HG02884 (cell line): ENCODE measurements at regions not wholly inside any gene's neighbourhood (a gene's known extent, or its start where the extent isn't known, plus 50 kb on each side); places are given as distances from the start of the nearest gene placed in this dataset.
A peak's percentile ranks its signal among the peaks of the same experiment; 100 is the strongest.

Experiments
- ATAC-seq: cut with Tn5 transposase; IDR thresholded peaks from one replicate; pipeline ENCODE4 v1.9.1; 2021; ENCODE audit warnings: mild to moderate bottlenecking, moderate library complexity; ENCODE audit not compliant: unreplicated experiment

DNA sequence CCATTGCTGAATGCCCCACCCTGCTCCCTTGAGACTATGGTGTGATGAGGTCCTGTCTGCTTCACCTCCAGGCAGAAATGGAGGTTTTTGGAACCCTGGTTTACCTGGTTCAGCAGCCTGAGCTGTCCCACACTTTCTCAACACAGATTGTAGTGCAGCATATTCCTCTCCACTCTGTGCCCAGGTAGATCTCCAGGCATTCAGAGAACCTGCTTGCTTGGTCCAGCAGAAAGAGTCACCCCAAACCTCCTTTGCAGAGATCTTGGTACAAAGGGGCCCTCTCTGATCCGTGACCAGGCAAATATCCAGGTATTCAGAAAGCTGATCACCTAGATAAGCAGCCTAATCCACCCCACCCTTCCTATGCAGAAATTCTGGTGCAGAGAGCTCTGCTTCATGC is 1288.2 kb upstream of the CRIM1 start:
- ATAC-seq, result no peak

DNA sequence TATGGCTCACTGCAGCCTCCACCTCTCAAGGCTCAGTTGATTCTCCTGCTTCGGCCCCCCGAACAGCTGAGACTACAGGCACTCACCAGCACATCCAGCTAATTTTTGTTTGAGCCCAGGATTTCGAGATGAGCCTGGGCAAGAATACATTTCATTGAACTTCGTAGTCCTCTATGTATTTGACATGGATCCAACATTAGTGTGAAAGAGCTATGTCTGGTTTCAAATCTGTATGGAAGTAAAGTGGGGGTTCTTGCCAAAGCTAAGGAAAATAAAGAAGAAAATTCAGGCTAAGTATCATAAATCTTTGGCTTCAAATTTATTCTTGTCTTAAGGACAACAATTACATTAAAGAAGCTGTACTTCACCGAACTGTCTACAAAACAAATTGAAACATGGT is 1291.7 kb upstream of the CRIM1 start:
- ATAC-seq, result no peak

DNA sequence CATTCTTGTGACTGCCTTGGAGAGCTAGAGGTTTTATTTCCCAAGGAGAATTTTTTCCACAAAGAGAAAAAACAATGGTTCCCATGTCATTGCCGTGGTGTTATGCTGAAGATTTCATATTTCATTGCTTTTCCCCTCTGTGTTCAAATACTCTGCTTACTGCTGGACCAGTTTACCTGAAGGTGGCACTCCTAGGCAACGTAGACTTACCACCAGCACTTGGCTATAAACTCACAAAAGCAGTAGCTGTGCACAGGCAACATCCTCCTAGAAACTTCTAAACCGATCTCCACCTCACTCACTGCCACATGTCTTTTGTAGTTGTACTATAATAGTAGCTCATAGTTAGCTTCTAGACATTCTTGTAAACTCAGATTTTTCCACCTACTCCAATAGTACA is 1319.7 kb upstream of the CRIM1 start:
- no peak for ATAC-seq

DNA sequence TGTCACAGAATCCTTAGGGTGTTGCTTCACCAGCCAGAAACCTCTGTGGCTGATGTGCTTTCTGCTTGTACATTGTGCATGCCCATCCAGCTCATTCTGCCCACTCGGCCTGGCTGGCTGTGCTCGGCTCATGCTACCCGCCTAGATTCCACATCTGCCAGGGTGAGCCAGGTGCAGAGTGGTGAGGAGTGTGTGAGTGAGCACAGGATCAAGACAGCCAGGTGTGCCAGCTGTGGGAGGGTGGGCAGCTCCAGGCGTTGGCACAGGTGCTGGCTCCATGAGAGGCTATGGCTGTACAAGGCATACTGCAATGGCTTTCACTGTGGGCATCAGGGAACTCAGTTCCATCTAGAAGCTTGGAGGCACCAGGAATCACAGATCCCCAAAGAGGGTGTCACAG is 1321.8 kb upstream of the CRIM1 start:
- no peak for ATAC-seq

DNA sequence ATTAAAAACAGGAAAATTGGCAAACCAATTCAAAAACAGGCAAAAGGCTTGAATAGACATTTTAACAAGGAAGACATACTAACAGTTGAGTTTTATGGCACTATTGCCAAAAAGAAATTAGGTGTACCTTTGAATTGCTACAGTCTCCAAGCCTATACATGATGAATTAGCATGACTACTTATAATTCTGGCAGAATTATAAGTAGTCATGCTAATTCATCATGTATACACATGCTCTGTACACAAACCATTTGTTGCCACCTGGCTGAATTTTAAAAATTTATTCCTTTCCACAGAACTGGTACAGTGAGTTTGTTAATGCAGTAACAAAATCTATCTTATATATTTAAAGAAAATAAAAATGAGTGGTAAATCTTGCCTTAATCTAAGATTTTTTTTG is 1332.0 kb upstream of the CRIM1 start:
- no peak for ATAC-seq

DNA sequence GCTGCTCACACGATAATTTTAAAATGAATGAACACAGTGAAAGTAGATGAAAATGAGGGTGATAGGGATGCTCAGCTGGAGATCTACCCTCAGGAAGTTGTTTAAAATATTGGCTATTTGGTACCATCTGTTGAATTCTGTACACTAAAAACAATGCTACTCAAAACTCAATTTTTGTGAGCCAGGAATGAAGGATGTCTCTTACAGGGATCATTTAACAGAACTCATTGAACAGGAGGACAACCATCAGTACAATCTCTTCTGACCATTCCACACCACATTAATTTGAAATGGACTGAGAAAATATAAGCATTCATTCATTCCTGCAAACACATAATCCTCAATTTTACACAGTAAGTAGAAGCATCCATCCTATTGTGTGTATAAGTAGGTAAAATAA is 1355.1 kb upstream of the CRIM1 start:
- no peak for ATAC-seq

DNA sequence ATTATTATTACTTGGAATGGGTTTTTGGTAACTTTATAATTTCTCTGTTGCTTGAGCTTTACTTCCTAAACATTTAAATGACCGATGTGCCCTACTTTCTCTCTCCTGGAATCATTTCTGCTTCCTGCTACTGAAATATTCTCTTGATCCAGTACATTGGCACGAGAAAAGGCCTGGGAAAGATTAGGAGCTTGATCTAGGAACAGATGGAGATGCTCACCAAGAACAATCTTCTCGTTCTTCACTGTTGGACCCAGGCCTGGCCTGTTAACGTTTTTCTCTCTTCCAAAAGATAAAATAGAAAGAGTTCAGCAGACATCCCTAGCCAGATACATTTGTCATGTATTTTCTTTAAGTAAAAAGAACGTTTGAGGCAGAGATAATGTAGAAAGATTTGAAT is 1356.8 kb upstream of the CRIM1 start:
- ATAC-seq, result no peak

DNA sequence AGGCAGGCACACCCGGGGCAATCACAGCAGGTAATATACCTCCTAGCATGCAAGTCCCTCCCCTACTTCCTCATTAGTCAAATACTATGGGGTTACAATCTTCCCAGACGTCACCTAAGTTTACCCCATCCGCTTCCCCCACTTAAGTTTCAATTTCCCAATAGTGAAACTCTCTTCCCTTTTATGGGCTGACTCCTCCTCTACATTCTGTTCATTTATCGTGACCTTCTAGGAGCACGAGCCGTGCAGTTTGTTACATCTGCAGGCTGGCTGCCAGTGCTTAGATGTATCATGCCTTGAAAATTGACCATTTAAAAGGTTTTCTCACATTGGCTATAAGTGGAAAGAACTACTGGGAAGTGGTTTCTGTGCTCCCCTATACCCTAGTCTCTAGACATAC is 1357.8 kb upstream of the CRIM1 start:
- no peak for ATAC-seq

DNA sequence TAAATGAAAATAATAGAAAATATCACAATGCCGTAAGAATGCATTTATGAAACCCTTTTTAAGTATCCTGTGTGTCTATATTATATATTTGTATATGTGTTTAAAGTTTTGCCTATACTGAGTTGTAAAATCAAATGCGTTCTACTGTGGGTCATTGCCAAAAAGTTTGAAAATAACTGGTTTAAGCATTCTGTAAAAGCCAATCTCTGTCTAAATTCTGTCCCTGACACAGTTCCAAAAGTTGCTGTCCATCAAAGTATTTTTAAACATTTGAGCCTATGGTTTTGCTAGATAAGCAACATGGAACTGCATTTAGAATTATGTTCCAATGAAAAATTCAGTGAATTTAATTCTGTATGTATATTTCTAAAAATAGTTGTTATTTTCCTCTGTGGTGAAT is 1360.4 kb upstream of the CRIM1 start:
- ATAC-seq, result no peak

DNA sequence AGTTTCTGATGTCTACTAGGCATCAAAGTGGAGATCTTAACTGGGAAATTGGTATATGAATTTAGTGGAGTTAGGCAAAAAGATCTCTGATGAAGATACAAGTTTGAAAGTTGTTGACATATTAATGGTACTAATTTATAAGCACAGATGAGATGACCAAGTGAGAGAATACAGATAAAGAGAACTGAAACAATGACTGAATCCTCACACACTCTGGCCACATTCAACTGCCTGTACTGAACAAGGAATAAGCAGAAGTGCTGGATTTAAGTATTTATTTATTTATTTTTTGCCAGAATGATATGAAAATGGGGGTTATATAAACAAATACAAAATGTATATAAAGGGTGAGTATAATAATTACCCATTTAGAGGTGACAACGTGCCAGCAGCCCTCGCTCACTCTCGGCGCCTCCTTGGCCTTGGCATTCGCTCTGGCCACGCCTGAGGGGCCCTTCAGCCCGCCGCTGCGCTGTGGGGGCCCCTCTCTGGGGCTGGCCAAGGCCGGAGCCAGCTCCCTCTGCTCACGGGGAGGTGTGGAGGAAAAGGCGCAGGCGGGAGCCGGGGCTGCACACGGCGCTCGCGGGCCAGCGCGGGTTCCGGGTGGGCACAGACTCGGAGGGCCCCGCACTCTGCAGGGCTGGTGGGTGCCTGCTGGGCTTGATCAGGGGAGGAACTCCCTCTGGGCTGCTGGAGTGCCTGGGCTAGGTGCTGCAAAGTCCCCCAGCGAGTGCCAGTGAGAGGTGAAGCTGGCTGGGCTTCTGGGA is 1363.9 kb upstream of the CRIM1 start:
- no peak for ATAC-seq

DNA sequence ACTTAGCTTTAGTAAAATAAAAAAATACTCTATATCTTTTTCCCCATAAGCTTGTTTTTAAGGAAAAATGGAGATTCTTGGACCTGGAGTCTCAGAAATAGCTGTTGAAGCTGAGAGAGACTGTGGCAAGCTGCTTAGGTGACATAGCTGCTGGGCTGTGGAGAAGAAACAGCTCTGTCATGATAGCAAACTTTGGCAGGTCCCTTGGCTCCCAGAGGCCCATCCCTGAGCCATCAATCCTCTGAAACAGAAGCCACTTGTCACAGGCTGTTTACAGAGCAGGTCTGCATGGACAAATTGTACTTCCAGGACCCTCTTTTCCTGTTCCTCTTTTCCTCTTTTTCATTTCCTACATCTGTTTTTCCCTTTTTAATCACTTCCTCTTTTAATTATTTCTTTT is 1370.1 kb upstream of the CRIM1 start:
- no peak for ATAC-seq

DNA sequence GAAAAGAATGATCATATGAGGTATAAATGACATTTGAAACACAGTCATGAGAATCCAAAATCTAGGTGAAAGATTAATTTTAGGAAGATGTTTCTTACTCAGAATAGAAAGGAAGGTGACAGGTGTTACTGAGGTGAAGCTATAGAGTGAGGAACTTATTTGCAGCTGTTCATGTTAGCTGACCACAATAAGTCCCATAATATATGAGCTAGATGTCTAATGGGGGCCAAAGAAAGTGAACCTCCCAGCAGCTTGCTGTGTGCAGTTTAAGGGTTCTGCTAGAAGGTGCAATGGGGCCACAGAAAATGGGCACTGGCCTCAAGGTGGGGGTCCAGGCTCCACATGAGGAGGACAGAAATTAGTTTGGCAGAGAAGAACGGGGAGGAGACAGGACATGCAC is 1374.9 kb upstream of the CRIM1 start:
- no peak for ATAC-seq

DNA sequence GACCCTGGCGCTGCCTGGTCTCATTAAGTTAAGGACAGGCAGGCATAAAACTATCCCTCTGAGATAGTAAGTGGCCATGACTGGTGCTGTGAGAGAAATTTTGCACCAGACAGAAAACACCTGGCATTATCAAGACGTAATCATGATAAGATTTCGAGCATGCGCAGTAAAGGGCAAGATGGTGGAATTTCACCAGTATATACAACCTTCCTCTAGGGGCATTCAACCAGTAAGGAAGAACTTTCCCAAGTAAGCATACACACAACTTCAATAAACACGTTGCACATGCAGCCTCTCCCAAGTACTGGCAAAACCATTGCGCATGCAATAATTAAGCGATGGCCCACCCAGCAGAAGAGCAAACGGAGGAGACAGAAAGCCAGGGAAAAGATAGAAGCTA is 1376.4 kb upstream of the CRIM1 start:
- no peak for ATAC-seq

DNA sequence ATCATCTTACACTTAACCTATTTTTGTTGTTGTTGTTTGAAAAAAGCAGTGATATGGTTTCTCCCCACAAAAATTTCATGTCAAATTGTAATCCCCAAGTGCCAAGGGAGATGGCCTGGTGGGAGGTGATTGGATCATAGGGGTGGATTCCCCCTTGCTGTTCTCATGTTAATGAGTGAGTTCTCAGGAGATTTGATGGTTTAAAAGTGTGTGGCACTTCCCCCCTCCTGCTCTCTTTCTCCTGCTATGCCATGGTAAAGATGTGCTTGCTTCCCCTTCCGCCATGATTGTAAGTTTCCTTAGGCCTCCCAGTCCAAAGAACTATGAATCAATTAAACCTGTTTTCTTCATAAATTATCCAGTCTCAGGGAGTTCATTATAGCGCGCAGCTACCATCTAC is 1362.7 kb upstream of the FAM98A start:
- no peak for ATAC-seq

DNA sequence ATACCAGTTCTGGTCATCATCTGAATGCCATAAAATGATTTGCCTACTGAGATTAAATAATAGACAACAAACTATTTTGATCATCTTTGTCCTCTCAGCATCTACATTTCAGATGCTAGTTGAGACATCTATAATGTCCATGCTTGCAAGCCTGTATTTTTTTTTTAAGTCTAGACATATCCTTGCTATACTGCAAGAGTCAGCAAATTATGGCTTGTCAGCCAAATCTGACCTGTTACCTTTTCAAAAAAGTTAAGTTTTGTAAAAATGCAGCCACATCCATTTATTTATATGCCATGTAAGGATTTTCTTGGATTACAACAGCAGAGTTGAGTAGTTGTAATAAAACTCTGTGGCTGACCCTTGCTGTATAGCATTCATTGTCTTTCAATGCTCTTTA is 1355.7 kb upstream of the FAM98A start:
- ATAC-seq, result no peak

DNA sequence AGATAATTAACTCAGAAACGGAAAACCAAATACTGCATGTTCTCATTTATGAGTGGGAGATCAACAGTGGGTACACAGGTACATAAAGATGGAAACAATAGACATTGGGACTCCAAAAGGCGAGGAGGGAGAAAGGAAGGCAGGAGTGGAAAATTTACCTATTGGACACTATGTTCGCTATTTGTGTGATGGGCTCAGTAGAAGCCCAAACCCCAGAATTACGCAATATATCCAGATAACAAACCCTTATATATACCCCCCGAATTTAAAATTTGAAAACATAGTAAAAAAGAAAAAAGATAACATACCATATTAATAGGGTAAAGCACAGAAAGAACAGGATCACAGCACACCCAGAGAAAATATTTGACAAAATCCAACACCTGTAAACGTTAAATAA is 1351.7 kb upstream of the FAM98A start:
- no peak for ATAC-seq

DNA sequence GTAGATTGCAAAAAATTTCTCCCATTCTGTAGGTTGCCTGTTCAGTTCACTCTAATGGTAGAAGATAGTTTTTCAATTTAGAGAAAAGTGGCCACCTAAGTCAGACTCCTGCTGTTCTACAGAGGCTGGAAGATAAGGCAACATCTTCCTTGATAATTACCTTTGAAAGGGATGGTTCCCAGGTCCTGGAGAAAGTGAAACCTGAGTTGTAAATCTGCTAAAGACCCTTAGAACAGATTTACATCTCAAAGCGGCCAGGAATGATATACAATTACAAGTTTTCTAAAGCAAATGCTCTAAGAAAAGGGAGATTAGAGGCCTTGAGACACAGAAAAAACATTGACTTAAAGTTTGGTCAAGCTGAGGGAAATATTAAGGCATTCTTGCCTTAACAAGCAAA is 1350.2 kb upstream of the FAM98A start:
- no peak for ATAC-seq

DNA sequence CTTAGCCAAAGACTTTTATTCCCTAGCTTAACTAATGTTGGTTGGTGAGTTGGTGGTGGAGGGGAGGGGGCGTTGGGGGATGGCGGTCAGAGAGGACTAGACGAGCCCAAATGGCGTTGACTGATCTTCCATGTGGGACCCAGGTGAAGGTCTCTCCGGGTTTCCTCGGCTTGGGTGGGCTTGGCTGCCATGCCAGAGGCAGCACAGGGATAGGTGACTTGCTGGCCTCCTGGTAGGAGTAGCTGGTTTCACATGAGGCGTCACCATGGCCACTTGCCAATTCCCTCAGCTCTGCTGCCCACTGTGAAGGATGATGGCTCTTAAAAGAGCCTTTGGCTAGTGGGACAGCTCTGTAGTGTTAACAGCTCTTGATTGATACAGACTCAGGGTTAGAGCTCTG is 1337.0 kb upstream of the FAM98A start:
- no peak for ATAC-seq

DNA sequence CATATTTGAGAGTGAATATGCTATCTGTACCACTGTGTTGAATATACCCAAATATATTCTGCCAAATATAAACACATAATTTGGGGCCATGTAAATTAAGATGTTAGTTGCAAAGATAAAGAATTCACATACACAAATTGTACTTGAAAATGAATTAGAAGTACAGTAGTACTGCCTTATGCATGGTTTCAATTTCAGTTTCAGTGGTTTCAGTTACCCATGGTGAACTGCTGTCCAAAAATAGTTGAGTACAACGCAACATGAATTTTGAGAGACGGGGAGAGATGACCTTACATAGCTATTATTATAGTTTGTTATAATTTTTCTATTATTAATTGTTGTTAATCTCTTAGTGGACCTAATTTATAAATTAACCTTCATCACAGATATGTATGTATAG is 1313.0 kb upstream of the FAM98A start:
- ATAC-seq, result peak; percentile 93

DNA sequence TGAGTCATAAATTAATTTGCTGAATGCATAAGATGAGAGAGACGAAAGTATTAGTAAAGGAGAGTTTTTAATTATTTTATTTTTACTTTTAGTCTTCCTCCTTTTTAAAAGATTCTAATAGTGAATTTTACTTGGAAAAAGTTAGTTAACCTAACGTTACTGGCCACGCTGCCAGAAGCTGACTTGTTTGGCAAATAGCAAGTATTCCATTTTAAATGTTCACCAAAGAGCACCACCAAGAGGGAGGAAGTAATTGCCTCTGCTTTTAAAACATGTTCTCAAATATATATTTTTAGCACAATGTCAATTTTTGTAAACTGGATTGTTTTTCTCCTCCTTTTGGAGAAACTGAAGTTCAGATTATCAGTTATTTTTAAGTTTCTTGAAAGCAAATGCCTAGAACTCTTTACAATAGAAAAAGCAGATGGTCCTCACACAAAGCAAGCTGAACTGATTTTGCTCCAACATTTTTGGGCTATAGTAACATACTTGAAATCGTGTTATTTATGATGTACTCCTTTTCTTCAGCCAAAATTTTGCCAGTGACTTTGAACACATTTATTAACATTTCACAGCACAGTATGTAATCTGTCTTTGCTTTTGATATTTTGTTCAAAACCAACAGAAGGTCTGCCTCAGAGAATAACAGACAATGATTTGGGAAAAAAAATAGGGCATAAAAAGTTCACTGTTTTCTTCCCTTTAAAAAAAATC is 1311.0 kb upstream of the FAM98A start:
- ATAC-seq, result no peak

DNA sequence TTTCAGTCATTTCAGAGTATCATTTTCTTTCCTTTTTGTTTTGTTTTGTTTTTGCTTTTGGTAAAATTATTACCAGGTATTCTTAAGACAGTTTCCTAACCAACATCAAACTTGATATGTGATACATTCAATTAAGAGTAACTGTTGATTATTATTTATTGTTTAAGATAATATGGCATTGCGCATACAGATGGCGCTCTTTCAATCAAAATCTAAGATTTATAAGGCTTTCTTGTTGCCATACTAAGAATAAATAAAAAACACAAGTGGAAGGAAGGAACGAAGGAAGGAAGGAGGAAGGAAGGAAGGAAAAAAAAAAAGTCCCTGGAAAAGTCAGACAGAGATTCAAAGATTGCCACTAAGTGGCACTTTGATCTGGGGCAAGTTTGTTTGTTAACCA is 1308.7 kb upstream of the FAM98A start:
- ATAC-seq, result no peak

DNA sequence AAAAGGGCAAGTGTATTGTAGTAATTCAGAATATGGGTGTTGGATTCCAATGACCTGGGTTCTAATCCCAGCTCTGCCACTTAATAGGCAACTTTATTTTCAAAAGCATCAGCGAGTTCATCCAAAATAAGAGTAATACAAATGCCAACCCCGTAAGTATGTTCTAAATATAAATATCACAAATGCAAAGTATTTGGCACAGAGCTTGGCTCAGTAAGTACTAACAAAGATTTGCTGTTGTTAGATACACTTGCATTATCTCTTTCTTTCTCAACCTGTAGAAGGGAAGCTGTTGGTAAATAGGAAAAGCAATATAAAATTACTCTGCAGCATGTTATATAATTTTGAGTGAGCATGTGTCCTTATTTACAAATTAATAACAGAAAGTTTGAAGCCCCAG is 1302.6 kb upstream of the FAM98A start:
- no peak for ATAC-seq

DNA sequence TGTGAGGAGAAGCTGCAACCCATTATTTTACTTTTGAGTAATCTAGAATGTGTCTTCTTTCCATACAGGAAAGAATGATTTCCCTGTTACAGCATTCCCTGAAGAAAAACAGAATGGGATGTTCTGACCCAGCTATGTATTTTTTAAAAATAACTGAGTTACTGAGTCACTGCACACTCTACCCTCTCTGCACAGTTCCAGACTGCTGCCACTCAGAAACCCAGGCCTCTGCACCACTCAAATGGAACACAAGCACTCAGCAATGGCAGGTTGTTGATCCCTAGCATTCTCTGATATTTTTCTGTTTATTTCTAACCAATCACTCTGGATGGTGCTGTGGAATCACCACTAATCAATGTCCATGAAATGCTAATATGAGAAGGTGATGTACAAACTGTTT is 1300.0 kb upstream of the FAM98A start:
- no peak for ATAC-seq
